MCF 10A (cell line): ENCODE measurements at regions not wholly inside any gene's neighbourhood (a gene's known extent, or its start where the extent isn't known, plus 50 kb on each side); places are given as distances from the start of the nearest gene placed in this dataset.
A peak's percentile ranks its signal among the peaks of the same experiment; 100 is the strongest.

ENCODE experiments used
- BruUV-seq: library from RNA; stranded (reverse); fragments of 400-500 nt; replicated peaks from 2 replicates; lab custom pipeline; 2021; lab: Mats Ljungman, UMichigan
- CTCF ChIA-PET: fragments of 300-600 bp; sonication (Branson Sonifier 250); formaldehyde crosslinking; extraction: SDS; loops from one replicate; lab custom pipeline; 2021; ENCODE audit warnings: antibody characterized with exemption, inconsistent platforms; lab: Yijun Ruan, JAX
- POLR2A ChIA-PET: fragments of 300-600, 350-650 bp; sonication (Branson Sonifier 250); formaldehyde crosslinking; extraction: SDS; loops from one replicate; lab custom pipeline; 2020; ENCODE audit warnings: antibody characterized with exemption, inconsistent platforms; lab: Yijun Ruan, JAX
- DNase-seq: peaks from one replicate; pipeline ENCODE4 v3.0.0-alpha.2; 2018; ENCODE audit not compliant: unreplicated experiment
- H3K27ac Mint-ChIP-seq: one replicate; pipeline ENCODE4 v1.8.0; 2022; ENCODE audit warnings: mild to moderate bottlenecking, low read depth, mixed read lengths; ENCODE audit not compliant: unreplicated experiment
- H3K27me3 Mint-ChIP-seq: one replicate; pipeline ENCODE4 v1.8.0; 2022; ENCODE audit warnings: mixed read lengths; ENCODE audit not compliant: insufficient read depth, unreplicated experiment
- H3K36me3 Mint-ChIP-seq: one replicate; pipeline ENCODE4 v1.8.0; 2022; ENCODE audit warnings: mild to moderate bottlenecking, moderate library complexity, mixed read lengths; ENCODE audit not compliant: insufficient read depth, unreplicated experiment
- H3K4me1 Mint-ChIP-seq: one replicate; pipeline ENCODE4 v1.8.0; 2022; ENCODE audit warnings: mixed read lengths; ENCODE audit not compliant: insufficient read depth, unreplicated experiment
- H3K4me3 Mint-ChIP-seq: one replicate; pipeline ENCODE4 v1.8.0; 2022; ENCODE audit warnings: mild to moderate bottlenecking, moderate library complexity, mixed read lengths; ENCODE audit not compliant: unreplicated experiment
- H3K9me3 Mint-ChIP-seq: one replicate; pipeline ENCODE4 v1.8.0; 2022; ENCODE audit warnings: mixed read lengths; ENCODE audit not compliant: unreplicated experiment
- CTCF ChIP-seq: fragments of 200-600 bp; IDR thresholded peaks from one replicate; pipeline ENCODE4 v1.8.0; 2022; ENCODE audit warnings: antibody characterized with exemption, mild to moderate bottlenecking; ENCODE audit not compliant: unreplicated experiment
- intact Hi-C: fragments of 100-400 bp; cut with micrococcal nuclease; formaldehyde crosslinking; loops from 2 replicates; pipeline ENCODE4 v1.14.1; 2022

- BruUV-seq, result no TSS peak
- no peaks in the 10 kb centered on the region for H3K27me3 Mint-ChIP-seq
Observed at GRCh38 chr4:147335183-147335582, 145.7 kb upstream of the EDNRA start.

GRCh38 chr4:147336252-147336651, 144.6 kb upstream of the EDNRA start:
- ChIA-PET POLR2A (no interaction called here), CTCF (no interaction called here)
- no peak for TF ChIP-seq CTCF
- H3K27ac Mint-ChIP-seq, result peak overlapping the region; percentile 74
- H3K4me3 Mint-ChIP-seq, result no peak overlapping the region
- no peaks in the 10 kb centered on the region for H3K36me3 Mint-ChIP-seq
- BruUV-seq, result no TSS peak
- H3K9me3 Mint-ChIP-seq, result peaks cover 6% of the 10 kb centered on the region
- no peaks in the 10 kb centered on the region for H3K27me3 Mint-ChIP-seq
- H3K4me1 Mint-ChIP-seq, result peaks cover 15% of the 10 kb centered on the region
- intact Hi-C loops, result no loop called here
- DNase-seq, result no peak

More at GRCh38 chr4:147335183-147335582, 145.7 kb upstream of the EDNRA start:
- ChIA-PET CTCF (interaction anchor here (1.2 kb wide), 1 partner anchor 15 kb away, joined by 3 read pairs; no protein-coding TSS in a partner anchor), POLR2A (interaction anchor here (1.5 kb wide), 1 partner anchor 10 kb away, joined by 3 read pairs; no protein-coding TSS in a partner anchor)
- intact Hi-C loops, result no loop called here
- no peak for DNase-seq
- Mint-ChIP-seq H3K36me3 (no peaks in the 10 kb centered on the region), H3K27ac (no peak overlapping the region), H3K9me3 (peaks cover 6% of the 10 kb centered on the region), H3K4me1 (peaks cover 16% of the 10 kb centered on the region), H3K4me3 (no peak overlapping the region)
- no peak for TF ChIP-seq CTCF

GRCh38 chr4:147339100-147339499, 141.8 kb upstream of the EDNRA start:
- ChIA-PET CTCF (no interaction called here), POLR2A (no interaction called here)
- no peak overlapping the region for H3K4me3 Mint-ChIP-seq
- H3K27me3 Mint-ChIP-seq, result no peaks in the 10 kb centered on the region
- intact Hi-C loops, result no loop called here
- H3K27ac Mint-ChIP-seq, result no peak overlapping the region
- peaks cover 15% of the 10 kb centered on the region for H3K4me1 Mint-ChIP-seq
- no TSS peak for BruUV-seq
- no peaks in the 10 kb centered on the region for H3K36me3 Mint-ChIP-seq
- TF ChIP-seq CTCF, result no peak
- DNase-seq, result no peak
- peaks cover 6% of the 10 kb centered on the region for H3K9me3 Mint-ChIP-seq

GRCh38 chr4:147340111-147340510, 140.8 kb upstream of the EDNRA start:
- TF ChIP-seq CTCF, result no peak
- CTCF ChIA-PET, result no interaction called here
- no TSS peak for BruUV-seq
- peak; percentile 49 for DNase-seq
- Mint-ChIP-seq H3K27me3 (no peaks in the 10 kb centered on the region), H3K9me3 (peaks cover 6% of the 10 kb centered on the region), H3K4me1 (peaks cover 15% of the 10 kb centered on the region), H3K4me3 (no peak overlapping the region), H3K27ac (no peak overlapping the region), H3K36me3 (no peaks in the 10 kb centered on the region)
- POLR2A ChIA-PET, result no interaction called here
- intact Hi-C loops, result no loop called here
